Neutrophil (primary cell): ENCODE measurements at regions not wholly inside any gene's neighbourhood (a gene's known extent, or its start where the extent isn't known, plus 50 kb on each side); places are given as distances from the start of the nearest gene placed in this dataset.

Source experiments
- H3K27ac ChIP-seq: fragments of 200-600 bp; sonication (generic); 2 replicates; pipeline ENCODE4 v1.5.1; 2016; ENCODE audit warnings: mild to moderate bottlenecking, moderate library complexity
- H3K27me3 ChIP-seq: fragments of 200-600 bp; sonication (generic); 2 replicates; pipeline ENCODE4 v1.6.0; 2016; ENCODE audit warnings: mild to moderate bottlenecking
- H3K36me3 ChIP-seq: fragments of 200-600 bp; sonication (generic); 2 replicates; pipeline ENCODE4 v1.5.1; 2017
- H3K4me1 ChIP-seq, 2 experiments: fragments of 200-600 bp in 1 of 2; sonication (generic) in 1 of 2; 1 replicate in 1 of 2; 2 replicates in 1 of 2; pipeline versions ENCODE4 v1.5.1 to v1.6.1; 2013 to 2016; ENCODE audit warnings: low read depth in 1 of 2, low read length in 1 of 2, mild to moderate bottlenecking in 1 of 2, moderate library complexity in 1 of 2; ENCODE audit not compliant: control insufficient read depth in 1 of 2, insufficient read depth in 1 of 2
- H3K4me3 ChIP-seq, 2 experiments: fragments of 200-600 bp in 1 of 2; sonication (generic) in 1 of 2; 1 replicate in 1 of 2; 2 replicates in 1 of 2; pipeline ENCODE4 v1.5.1; 2013 to 2016; ENCODE audit warnings: low read depth in 1 of 2, low read length in 1 of 2, mild to moderate bottlenecking in 1 of 2, moderate library complexity in 1 of 2
- H3K9me3 ChIP-seq: fragments of 200-600 bp; sonication (generic); 2 replicates; pipeline ENCODE4 v1.5.1; 2016
- TF ChIP-seq, protein P1 (sequence below): fragments of 200-600 bp; sonication (generic); IDR thresholded peaks from 2 replicates; pipeline ENCODE4 v1.5.1; 2016; ENCODE audit warnings: antibody characterized with exemption

DNA sequence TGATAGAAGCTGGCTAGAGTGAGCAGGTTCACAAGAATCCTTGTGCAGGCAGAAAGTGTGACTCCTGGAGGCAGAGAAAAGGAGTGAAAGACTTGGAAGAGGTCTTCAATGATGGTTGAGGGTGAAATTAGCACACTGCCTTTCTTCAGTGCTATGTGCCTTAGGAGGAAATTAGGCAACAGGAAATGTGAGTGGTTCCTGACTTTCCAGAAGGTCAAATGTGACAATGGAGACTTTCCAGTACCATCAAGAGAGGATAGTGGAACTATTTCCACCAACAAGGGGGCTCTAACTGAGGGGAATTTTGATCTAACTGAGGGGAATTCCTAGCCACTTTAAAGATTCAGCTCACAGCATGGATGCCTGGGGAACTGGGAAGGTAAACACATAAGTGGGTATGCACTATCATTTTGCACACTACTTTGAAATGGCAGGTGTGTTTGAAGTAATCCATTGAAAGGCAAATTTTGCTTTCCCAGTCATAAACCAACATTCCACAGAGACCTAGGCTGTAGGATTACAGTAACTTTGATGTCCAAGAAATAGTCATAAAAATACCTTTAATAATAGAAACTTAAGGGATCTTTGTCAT is 90.0 kb downstream of the PERP start:
- Histone ChIP-seq H3K36me3 (no peaks in the 10 kb centered on the region), H3K27me3 (no peaks in the 10 kb centered on the region), H3K9me3 (no peaks in the 10 kb centered on the region), H3K27ac (no peak overlapping the region), H3K4me3 (no peak overlapping the region), H3K4me1 (peaks cover 0 to 4% of the 10 kb centered on the region in 2 experiments)
- TF ChIP-seq, protein P1, sequence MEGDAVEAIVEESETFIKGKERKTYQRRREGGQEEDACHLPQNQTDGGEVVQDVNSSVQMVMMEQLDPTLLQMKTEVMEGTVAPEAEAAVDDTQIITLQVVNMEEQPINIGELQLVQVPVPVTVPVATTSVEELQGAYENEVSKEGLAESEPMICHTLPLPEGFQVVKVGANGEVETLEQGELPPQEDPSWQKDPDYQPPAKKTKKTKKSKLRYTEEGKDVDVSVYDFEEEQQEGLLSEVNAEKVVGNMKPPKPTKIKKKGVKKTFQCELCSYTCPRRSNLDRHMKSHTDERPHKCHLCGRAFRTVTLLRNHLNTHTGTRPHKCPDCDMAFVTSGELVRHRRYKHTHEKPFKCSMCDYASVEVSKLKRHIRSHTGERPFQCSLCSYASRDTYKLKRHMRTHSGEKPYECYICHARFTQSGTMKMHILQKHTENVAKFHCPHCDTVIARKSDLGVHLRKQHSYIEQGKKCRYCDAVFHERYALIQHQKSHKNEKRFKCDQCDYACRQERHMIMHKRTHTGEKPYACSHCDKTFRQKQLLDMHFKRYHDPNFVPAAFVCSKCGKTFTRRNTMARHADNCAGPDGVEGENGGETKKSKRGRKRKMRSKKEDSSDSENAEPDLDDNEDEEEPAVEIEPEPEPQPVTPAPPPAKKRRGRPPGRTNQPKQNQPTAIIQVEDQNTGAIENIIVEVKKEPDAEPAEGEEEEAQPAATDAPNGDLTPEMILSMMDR = no peak

DNA sequence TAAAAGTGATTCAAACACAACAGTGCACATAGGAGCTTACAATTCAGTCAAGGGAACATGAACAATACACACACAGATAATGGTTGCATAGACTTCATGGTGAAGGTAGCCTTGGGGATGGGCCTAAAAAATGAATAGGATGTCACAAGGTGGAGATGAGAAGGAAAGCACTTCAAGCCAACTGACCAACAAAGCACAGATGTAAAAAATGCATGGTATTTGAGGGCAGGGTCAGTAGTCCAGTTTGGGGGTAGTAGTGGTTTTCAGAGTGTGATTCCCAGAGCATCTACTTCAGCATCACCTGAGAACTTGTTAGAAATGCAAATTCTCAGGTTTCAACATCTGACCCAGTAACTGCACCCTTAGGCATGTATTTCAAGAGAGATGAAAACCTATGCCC is 88.9 kb downstream of the PERP start:
- Histone ChIP-seq H3K27ac (no peak overlapping the region), H3K27me3 (no peaks in the 10 kb centered on the region), H3K36me3 (no peaks in the 10 kb centered on the region), H3K4me1 (peaks cover 0 to 4% of the 10 kb centered on the region in 2 experiments), H3K4me3 (no peak overlapping the region), H3K9me3 (no peaks in the 10 kb centered on the region)
- TF ChIP-seq, protein P1 = no peak

DNA sequence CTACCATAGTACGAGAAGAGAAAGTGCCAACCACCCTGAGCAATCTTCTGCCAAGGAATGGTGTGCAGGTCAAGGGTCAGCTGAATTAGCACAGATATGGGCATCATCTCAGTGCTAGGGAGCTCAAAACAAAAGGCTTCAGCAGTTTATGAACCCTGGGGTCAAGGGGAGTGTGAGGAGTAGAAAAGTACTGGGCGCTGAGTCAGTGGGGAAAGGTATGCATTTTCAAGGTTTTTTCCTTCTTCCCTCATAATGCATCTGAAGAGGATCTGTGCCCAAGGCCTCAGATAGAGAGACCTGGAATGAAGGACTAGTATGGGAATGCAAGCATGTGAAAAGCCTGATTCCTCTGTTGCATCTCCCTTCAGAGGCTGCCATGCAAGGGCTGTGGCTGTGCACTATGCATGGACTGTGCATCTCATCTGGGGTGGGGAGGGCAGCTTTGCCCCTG is 81.7 kb downstream of the PERP start:
- no peak overlapping the region for H3K27ac ChIP-seq
- H3K36me3 ChIP-seq = no peaks in the 10 kb centered on the region
- H3K4me3 ChIP-seq = no peak overlapping the region
- no peaks in the 10 kb centered on the region for H3K4me1 ChIP-seq
- no peaks in the 10 kb centered on the region for H3K27me3 ChIP-seq
- TF ChIP-seq, protein P1 = no peak
- H3K9me3 ChIP-seq = no peaks in the 10 kb centered on the region

DNA sequence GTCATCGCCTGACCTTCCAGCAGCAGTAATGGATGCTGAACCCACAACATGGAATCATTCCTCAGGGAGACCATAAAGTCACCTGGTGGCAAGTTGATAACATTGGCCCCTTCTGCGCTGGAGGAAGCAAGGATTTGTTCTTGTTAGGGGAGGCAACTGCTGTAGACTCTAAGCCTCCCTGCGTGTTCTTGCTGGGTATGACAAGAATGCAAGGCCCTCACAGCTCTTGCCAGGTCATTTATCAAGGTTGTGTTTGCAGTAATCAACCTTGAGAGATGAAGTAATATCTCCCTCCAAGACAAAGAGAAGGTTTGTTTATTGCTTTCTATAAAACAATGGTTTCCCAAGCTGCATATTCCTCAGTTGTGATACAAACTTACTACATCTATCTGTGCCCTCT is 80.9 kb downstream of the PERP start:
- Histone ChIP-seq H3K9me3 (no peaks in the 10 kb centered on the region), H3K4me1 (no peaks in the 10 kb centered on the region), H3K27ac (no peak overlapping the region), H3K4me3 (no peak overlapping the region), H3K36me3 (no peaks in the 10 kb centered on the region), H3K27me3 (no peaks in the 10 kb centered on the region)
- TF ChIP-seq, protein P1 = no peak

DNA sequence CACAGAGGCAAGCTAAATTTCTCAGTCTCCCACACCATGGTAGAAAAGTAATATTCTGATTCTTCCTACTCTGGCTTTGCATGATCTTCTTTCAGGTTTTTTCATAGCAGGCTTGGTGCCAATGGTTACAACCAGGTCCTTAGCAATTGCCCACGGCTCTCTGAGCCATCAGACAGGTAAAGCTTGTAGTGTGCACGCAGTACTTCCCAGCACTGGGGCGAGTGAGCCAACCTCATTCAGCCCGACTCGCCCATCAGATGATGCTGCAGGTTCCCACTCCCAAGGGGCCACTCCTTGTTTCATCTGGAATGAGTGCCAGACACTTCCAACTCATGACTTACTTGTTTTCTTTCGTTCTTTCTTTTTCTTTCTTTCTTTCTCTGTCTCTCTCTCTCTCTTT is 78.3 kb downstream of the PERP start:
- TF ChIP-seq, protein P1 = no peak
- H3K27ac ChIP-seq = no peak overlapping the region

More for the DNA sequence above, 78.3 kb downstream of the PERP start:
- Histone ChIP-seq H3K4me3 (no peak overlapping the region), H3K36me3 (no peaks in the 10 kb centered on the region), H3K4me1 (no peaks in the 10 kb centered on the region), H3K9me3 (no peaks in the 10 kb centered on the region), H3K27me3 (no peaks in the 10 kb centered on the region)
